GM21737 (cell line): ENCODE measurements at regions not wholly inside any gene's neighbourhood (a gene's known extent, or its start where the extent isn't known, plus 50 kb on each side); places are given as distances from the start of the nearest gene placed in this dataset.

ENCODE experiments used
- ATAC-seq: cut with Tn5 transposase; IDR thresholded peaks from one replicate; pipeline ENCODE4 v1.9.1; 2021; ENCODE audit warnings: mild to moderate bottlenecking, moderate library complexity; ENCODE audit not compliant: unreplicated experiment

DNA sequence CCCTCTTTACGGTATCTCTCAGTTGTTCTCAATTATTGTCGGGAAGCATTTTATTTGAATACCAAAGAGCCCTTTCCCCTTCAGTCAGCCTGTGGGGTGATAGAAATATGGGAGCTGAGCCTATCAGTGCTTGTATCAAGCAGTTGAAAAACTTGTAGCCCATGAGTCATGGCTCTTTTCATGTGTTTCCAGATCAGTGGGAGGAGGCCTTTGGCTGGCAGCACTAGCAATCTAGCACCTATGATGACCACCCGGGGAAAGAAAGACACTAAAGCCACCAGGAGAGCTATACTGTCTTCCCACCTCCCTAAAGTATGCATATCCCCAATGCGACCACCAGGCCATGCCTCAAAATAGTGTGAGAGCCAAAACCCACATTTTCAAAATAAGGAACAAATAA is 696.9 kb upstream of the C9orf72 start:
- no peak for ATAC-seq

DNA sequence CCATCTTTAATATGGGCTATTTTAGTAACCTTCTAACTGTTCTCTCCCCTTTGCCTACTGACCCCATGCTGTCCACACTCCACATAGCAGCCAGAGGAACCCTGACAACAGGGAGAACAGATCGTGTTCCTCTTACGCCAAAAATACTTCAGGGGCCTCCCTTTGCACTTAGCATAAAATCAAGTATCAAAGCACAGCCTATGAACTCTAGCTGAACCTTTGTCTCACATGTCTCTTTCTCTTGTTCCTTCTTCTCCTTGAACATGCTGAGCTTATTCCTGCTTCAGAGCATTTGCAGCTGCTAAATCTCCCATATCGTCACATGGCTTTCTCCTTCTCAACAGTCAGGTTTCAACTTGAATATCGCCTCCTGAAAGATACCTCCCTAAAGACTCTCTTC is 698.8 kb upstream of the C9orf72 start:
- no peak for ATAC-seq

DNA sequence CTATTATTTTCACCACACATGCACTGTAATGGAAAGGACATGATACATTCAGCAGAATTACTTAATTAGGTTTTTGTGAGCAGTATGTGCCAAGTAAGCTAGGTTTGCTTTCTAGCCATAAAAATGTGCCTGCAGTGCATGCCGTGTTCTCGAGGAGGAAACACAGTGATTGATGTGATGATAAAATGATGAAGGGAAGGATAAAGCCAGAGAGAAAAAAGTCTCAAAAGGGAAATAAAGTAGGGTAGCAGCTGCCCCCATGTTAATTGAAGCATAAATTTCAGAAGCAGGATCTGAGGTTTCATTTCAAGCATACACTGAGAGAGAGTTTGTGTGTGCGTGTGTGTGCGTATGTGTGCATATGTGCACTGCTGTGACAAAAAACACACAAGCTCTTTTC is 714.2 kb upstream of the C9orf72 start:
- ATAC-seq = no peak

DNA sequence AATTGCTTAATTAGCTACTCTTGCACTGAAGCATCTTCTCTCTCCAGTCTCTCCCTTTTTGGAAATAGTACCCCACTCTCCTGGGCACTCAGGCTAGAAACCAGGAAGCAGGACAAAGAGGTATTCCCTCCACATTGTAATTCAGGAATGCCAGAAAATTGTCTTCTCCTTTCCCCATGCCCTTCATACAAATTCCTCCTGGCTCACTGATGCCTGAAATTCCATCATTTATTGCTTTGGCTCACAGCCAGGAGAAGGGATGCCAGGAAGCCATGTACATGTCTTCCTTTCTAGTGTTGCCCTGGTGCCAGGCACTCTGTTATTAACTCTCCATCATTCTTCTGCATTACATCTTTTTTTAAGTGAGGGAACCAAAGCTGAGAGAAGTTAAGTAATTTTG is 716.5 kb upstream of the C9orf72 start:
- ATAC-seq = no peak

DNA sequence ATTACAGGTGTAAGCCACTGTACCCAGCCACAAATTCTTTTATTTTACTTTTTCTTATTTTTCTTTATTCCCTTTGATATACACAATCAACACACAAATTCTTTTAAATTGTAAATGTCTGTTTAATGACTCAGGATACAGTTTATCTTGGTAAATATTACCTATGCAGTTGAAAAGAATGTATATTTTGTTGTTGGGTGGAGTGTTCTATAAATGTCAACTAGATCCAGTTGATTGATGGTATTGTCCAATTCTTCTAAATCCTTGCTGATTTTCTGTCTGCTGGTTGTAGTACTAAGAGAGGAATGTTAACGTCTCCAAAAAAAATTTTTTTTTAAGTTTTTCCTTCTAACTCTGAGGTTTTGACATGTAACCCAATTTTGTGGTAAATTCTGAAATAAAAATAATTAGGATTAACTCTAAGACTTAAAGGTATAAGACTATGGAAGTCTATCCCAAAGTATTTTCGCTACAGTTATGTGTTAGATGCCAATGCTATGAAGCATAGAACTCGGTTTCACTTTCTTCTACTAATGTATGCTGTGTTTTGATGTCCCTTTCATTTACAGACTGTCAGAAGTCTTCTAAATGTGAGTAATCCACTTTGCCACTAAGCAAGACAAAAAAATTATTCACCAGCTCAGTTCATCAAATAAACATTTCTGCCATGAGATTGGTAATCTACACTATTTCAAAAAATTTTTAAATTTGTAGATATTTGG is 720.2 kb upstream of the C9orf72 start:
- ATAC-seq = no peak

DNA sequence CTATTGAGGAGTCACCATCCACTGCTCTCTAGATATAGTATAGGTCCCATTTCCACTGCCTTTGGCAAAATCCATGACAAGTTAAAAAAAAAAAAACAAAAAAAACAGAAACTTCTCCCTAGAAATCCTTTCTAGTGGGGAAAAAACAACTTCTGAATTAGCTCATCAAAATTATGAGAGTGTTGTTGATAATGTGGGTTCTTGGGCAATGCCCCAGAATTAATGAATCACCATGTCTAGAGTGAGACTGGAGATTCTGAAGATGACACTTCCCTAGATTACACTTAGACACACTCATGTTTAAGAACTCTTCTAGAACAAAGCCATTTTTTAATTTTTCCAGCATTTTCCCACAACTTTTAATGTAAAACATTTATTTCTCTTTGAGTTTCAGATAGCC is 728.0 kb upstream of the C9orf72 start:
- no peak for ATAC-seq

DNA sequence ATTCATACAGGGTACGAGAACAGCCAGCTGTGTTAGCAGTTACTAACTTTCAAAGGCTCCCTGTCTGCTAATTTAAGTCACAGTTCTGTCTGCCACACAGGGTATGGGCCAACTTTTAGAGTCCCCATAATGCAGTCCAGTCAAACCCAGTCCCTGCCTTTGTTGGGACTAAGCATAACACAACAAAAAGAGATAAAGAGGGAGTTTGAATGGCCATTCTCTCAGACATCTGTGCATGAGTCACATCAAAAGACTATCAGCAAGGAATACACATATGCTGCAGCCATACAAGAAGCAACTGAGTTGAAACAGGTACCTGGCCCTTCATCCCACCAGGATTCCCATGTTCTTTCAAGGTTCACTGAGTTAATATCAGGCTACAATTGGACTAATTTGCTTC is 744.5 kb upstream of the C9orf72 start:
- ATAC-seq = no peak

DNA sequence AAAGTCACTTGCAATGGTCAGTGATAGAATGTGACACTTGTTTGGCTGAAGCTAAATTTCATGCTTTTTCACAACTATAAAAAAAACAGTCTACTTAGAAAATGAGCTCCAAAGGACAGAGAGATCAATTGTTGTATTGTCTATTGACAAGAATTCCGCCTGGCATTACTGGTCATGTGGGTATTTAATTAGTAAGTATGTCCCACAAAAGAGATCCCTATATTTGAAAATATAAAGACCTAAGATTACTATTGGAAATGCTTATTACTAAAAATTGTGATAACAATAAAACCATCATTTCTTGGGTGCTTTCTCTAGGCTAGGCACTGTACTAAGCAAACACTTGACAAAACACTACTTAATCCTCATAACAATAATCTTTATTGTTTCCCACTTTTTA is 745.2 kb upstream of the C9orf72 start:
- no peak for ATAC-seq

DNA sequence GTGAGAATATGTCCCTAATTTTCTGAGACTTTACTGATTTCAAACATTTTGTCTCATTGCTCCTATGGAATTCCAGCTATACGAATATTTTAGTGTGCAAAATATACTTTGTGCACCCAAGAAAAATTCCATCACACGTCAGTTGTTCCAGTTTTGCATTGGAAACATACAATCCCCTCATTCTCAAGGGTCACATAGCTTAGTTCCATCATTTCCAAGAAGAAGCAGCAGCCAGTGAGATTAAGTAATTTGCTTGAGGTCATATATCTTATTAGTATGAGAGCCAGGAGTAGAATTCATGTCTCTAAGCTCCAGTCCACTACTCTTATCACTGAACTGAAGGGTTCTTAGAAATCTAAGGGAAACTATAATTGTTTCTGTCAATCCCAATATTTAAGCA is 746.7 kb upstream of the C9orf72 start:
- no peak for ATAC-seq

DNA sequence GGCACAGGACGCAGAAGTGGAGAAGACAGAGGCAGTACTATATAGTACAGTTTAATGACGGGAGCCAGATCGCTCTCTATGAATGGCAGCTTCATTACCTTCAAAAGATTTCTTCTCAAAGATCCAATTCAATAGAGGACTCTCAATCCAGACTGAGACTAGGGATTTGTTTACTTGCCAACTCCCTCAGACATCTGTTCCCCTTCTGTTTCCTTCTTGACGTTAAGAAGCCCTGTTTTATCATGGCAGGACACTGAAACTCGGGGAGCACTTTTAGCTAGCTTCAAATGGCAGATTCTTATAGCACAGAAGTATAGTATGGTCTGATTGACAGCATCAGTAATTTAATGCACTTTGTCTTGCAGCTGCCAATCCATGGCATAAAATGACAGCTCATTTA is 747.3 kb upstream of the C9orf72 start:
- no peak for ATAC-seq

DNA sequence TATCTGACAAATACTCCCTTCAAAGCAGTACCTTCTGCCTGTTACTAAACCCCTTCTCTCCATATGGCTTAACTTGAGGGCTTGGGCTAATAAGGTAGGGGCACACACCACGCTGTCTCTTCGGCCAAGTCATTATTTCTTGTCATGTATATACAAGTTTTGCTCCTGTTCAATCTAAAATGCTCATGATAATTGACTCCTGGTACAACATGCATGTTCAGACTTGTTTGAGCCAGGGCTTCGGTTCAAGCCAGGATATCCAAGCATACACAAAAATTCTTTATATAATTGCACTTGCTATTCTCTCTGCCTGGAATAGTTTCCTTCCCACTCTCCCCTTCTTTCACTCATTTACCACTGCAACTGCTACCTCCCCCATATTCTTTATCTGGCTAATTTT is 756.0 kb upstream of the C9orf72 start:
- no peak for ATAC-seq

DNA sequence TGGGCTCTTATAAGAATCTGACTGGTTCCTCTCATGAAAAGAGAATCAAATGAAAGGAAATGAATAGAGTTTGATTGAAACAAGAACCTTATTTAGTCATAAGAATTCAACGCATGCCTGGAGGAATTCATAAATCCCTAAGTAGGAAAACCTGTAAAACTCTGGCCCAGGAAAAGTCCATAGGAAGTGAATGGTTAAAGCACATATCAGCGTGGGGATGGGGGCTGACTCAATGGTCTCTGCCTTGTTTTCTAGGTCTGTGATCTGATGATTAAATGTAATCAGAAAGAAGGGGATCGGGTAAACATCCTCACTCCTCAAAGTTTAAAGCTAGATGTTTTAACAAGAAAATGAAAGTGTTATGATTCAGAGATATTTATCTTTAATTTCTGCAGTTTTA is 759.4 kb upstream of the C9orf72 start:
- ATAC-seq = no peak

DNA sequence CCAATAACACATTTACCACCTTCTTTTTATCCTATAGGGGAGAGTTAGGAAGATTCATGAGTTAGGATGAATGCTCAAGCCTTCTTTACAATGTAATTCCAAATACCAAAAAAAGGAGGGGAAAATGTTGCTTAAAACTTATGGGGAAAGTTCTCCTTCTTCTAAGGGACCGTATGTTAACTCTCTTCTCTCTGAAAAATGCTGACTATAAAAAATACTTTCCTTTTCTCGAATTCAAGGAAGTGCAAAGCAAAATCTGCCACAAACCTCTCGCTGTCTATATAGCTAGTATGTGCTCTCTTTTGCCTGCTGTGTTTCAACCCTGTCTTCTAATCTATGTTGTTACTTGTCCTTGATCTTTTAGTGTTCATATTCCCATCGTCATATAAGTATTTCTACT is 768.6 kb upstream of the C9orf72 start:
- no peak for ATAC-seq

DNA sequence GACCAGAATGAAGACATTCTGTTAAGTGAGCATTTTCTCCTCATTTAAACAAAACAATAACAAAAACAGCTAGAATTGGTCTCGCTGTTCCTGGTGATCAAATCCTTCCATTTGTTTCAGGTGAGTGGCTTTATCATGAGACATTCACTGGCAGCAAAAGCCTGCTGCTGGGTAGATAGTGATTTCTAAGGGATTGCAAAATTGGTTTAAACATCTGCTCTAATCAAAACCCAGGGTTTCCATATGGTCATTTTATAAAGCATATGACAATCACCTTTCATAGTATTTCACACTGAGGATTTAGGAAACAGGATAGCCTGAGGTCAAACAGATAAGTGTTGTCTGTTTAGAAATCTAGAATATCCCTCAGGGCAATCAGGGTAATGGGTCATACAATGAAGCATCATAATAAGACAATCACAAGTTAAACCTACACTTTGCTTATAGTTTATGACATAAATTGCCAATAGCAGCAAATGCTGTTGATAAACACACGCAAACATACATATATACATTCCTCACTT is 769.6 kb upstream of the C9orf72 start:
- no peak for ATAC-seq

DNA sequence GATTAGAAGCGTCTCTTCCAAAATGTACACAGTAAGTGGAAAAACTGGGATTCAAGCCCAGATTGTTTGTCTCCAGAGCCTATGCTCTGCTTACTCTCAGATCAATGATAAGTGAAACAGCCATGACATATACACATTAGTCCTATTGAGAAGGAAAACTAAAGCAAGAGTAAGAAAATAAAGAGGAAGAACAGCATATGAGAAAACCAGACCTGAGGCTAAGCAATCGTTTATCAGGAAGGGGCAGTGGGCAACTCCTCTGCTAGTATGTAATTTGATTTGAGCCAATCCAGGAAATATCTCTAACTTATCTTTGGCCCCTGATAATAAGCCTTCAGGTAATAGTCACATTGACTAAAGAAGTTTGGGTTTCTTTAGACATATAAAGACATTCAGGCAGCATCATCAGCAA is 789.9 kb upstream of the C9orf72 start:
- no peak for ATAC-seq

DNA sequence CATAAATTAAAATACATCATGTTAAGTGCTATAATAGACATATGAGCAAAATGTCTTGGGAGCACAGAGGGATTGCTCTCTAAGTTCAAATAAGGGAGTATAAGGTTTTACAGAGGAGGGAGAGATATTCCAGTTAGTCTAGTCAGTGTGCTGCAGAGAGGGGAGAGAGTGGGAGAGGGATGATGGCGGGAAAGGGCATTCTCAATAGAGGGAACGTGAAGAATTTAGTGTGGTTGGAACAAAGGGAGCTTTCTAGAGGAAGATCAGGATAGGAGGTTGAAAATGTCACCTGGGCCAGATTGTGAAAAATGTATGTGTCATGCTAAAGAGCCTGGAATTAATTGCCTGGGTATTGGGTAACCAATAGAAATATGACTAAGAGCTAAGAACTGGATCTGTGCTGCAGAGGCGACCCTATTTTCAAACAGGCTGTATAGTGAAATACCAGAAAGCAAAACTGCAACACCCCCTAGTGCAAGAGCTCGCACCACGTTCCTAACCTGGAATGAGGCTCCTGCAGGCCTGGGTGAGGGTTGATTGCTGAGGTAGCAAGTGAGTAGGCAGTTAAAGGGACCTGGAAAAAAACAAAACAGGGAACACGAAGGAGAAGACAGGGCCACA is 791.8 kb upstream of the C9orf72 start:
- ATAC-seq = no peak

DNA sequence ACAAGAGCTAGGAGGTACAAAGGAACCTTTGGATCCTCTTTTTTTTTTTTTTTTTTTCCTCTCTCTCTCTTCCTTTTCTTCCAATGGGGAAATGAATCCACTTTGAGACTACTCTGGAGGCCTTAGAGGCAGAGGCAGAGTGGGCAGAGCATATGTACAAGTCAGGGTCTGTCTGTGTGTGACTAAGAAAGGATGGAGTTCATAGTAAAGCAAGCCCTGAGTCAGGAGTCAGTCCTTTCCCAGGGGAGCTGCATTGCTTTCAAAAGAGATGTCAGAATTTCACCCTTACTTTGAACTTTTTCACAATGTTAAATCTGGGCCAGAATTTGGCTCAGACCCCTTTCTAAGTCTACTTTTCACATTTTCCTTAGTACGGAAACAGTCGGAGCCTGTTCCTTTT is 792.4 kb upstream of the C9orf72 start:
- no peak for ATAC-seq

DNA sequence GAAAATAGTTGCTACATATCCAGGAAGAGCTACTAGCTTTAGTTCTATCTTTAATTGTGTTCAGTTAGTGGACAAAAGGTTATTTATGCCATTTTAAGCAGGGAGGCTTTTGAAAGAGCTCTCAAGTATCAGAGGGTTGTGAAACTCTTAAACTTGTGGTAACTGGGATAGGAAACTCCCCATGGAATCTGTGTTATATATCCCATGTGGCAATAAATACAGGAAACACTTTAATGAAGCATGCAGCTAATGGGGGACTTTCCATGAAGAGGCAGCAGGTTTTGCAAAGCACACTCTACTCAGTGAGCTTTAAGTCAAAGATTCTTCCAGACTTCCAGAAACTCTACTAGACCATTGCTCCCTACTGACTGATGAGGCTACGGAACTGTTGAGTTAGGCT is 805.0 kb upstream of the C9orf72 start:
- ATAC-seq = no peak

DNA sequence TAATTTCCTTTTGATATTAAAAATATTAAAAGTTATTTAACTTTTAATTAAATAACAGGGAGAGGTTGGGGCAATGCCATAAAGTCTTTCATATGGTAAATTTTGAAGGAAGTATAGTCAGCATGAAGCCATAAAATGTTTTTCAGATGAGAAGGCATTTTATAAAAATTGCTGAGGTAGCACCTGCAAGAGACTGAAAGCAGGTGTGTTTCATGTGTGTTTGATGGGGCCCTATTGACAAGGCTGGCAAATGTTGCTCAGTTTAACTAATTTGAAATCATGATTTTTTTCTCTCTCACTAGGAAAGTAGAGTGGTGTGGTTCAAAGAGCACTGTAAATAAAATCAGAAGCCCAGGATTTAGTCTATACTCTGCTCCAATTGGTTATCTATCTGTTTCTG is 805.8 kb upstream of the C9orf72 start:
- ATAC-seq = no peak

DNA sequence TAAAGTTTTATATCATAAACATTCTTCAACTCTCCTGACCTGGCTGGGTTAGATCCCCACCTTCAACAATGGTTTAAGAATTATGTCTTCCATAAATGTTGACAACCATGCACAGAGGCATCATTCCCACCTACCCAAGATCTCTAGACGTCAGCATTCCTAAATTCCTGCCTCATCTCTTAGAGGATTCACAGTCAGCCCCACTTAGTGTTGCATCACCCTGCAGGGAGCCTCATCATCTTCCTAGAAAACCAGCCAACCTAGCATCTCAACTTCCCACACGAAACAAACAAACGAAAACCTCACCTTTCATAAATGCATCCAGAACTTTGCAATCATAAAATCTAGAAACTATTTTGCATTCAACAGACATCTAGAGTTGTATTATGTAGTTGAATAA is 816.1 kb upstream of the C9orf72 start:
- ATAC-seq = no peak

DNA sequence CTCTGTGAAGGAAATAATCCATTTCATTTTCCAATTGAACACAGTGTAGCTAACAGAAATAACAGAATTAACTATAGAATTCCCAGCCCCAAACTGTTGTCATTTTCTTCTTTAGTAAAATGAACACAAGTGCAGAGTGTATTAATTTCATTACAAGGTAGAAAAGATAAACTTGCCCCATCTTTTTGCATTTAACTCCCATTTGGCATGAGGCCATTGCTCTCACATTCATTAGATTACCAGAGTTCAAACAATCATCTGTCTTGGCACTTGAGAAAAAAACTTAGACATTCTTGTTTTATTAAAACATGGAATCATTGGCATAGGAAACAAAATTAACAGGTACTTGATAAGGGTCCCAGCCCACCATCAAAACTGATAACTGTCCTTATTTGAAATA is 821.5 kb upstream of the C9orf72 start:
- no peak for ATAC-seq

DNA sequence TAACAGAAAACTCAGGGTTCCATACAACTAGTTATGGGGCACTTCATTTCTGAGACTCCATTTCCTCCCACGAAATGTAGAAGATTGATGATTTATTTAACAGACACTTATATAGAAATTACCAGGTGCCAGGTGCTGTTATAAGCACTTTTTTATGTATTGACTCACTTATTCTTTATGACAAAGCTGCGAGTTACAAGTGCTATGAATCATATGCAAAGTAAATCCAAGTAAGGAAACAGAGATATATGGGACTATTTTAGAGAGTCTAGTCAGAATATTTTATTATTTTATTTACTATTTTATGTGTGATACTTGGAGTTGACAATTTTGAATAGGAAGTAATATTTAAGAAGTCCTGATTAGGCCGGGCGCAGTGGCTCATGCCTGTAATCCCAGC is 822.8 kb upstream of the C9orf72 start:
- ATAC-seq = no peak

DNA sequence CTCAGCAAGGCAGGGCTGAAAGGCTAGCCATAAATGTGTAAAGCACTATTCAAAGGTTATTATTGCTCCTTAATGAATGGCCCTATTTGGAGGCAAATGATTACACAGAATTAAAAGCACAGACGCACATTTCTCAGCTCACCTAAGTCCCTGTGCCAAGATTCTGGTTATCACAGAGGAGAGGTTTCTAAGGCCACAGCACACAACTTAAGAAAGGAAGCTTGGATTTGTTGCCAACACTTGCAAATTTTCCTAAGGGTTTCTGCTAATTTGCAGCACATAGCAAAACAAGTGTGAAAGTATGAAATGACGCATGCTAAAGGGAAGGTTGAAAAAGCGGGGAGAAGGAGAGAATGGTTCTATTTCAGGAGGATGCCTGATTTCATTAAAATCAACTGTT is 834.1 kb upstream of the C9orf72 start:
- ATAC-seq = no peak
